LoVo (cell line): ENCODE measurements at regions not wholly inside any gene's neighbourhood (a gene's known extent, or its start where the extent isn't known, plus 50 kb on each side); places are given as distances from the start of the nearest gene placed in this dataset.

Experiments
- DNase-seq: peaks from one replicate; pipeline ENCODE4 v3.0.0-alpha.2; 2016; ENCODE audit warnings: low spot score

DNA sequence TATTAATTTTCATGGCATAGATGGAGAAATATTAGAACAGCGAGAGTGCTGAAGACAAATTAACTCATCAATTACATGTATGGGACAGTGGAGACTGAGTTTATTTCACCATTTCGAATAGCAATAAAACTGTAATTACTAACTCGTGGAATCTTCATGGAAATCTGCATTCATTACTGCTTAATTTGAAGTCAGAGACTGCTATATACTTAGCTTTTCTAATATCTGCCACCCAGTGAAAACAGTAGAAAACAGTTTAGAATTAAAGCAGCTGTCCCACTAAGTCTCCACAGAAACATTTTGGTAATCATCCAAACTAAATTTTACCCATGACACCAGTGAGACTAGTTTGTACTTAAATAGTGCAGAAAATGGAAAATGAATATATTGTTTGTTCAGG lies 56.8 kb downstream of the IZUMO3 start:
- DNase-seq: no peak

DNA sequence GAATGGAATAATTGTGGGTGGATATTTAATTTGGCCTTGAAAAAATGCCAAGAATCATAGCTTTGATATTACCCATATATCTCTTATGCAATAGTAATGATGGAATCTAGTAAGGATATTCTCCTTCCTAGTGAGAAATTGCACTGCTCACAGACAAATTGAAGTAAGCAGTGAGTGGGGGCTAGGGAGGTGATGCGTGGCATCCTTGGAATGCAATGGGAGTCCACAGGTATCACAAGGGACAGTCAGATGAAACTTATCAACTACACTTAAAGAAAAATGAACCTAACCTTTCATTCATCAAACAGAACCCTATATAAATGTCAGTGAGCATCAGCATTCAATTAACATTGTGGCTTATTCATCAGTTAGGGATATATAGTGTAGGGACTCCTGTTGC lies 57.8 kb downstream of the IZUMO3 start:
- no peak for DNase-seq

DNA sequence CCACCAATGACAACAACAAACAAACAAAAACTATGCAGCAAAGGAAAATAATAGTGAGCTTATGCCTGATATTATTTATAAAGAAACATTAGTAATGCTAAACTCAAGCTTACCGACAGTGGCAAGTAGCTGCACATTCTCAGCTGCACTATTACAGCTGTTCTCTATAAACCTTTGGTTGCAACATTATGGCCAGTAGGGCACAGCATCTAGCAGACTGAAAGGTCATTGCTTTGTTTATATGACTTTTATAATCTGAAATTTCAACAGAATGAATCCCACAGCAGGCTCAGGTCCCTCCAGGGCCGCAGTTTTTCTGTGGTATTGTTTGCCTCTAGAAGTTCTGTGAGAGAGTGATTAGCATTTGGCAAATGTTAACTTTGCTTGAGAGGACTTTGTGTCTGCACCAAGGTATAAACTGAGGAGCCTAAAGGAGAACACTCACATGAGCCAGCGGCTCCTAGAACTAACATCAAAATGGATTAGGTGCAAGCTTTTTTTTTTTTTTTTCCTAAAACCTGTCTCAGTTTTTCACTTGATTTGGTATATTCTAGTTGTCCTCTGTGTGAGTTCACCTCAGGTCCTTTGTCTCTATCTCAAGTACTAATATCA lies 58.3 kb downstream of the IZUMO3 start:
- no peak for DNase-seq

DNA sequence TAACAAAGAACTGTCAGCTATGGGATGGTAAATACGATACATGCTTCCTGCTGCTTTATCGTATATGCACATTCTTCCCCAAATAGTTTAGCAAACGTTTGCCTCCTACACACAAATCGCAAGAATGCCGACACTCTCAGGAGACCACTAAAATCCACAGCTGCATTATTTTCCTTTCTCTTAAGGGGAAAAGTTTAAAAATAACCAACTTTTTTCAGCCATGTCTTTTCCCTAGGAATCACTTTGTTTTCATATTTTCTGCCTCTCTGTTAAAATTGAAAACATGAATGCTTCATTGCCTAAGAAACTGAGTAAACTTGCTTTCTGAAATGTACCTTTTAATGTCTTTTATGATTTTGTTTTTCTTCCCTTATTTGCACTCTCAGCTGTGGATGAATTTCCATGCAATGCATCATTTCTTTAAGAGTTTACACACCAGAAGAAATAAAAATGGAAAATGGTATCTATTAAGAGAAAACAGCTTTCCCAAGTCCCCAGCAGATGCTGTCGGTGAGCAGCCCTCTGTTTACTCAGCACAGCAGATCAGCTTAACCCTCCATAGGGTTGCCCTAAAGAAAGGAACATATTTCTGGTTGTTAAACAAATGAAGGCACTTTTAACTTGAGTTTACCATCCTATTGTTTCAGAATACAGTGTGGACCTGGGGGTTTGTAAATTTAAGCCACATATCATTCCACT lies 66.2 kb downstream of the IZUMO3 start:
- DNase-seq: no peak

DNA sequence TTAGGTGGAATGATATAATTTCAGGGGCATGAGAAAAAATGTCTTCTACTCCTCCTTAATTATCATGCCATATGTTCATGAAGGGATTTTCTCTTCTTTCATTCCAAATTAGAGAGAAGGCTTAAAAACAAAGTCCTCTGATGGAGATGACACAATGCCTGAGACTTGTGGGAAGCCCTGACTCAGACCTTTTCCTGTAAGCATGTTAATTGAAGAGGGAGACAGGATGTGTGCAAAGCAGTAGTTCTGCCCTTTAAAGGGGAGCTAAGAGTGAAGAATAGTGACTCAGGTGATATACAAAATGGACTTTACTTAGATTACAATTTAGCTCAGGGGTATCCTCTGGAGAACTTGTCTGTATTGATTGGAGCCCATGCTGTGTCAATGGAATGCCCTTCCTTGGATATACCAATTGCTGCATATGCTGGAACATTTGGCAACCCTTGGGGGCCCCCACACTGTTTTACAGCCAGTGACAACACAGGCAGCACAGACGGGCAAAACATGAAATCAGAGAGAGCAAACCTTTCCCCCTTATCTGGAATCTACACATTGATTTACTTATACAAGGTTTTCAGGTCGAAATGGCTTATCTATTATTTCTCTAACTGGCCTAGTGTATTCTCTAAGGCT lies 81.3 kb downstream of the IZUMO3 start:
- no peak for DNase-seq

DNA sequence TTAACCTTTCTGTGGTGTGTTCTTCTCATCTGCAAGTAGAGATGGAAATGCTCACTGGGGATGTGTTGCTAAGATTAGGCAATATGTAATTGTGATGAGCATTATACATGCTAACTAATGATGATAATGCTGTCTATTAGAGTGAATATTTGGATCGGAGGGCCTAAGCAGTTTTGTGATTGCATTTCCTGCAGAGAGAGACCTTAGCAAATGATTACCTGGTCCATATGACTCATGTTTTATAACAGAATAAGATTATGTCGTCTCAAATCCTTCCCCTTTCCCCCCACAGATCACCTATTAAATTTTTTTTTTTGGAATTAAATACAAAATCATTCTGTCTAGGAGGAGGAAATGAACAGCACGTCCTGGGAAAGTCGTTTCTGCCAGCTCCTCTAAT lies 82.7 kb downstream of the IZUMO3 start:
- no peak for DNase-seq

DNA sequence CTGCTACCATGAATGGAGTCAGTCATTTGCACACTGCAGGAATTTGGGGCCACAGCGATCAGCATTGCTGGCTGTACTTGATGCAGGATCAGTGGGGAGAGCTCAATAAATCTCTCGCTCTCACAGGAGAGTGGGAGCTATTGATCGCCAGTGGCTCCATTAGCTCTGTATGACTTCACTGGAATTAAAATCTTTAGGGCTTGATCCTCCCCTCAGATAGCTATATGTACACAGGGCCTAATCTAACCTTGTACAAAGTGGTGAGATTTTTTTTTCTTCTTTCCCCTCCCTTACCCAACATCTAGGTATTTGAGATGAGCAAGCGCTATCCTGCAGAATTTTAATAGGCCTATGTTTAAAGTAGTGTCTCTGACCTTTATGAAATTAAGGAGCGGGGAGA lies 84.9 kb downstream of the IZUMO3 start:
- DNase-seq: no peak

DNA sequence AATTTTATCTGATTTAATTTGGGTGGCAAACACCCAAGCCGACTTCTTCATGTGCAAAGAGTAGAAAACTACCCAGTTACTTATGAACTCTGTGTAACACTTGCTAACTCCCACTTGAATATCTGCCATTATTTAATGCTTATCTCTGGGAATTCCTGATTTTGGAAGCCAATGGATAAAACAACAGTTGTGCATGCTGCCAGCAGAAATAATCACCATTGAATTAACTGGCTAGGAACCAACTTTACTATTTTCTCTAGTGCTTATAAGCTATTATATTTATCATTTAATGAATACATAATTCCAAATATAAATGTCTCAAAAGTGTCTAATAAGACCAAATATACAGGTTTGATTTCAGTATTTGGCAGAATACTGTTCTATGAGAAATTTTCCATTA lies 85.7 kb downstream of the IZUMO3 start:
- no peak for DNase-seq

DNA sequence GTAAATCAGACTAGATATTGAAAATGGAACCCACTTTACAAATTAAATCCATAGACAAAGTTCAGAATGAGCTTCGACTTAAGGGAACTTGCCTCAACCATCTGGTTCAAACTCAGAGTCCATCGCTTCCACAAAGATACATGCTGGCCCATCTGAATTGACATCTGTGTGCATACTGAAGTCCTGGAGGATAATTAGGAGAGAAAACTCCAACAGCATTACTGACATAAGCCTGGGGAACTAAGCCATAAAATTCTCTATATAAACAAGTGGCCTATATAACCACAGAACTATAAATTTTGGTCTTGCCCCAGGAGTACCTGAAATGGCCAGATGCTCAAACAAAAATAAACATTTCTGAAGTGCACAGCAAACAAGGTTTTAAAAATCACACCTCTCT lies 94.4 kb downstream of the IZUMO3 start:
- no peak for DNase-seq

DNA sequence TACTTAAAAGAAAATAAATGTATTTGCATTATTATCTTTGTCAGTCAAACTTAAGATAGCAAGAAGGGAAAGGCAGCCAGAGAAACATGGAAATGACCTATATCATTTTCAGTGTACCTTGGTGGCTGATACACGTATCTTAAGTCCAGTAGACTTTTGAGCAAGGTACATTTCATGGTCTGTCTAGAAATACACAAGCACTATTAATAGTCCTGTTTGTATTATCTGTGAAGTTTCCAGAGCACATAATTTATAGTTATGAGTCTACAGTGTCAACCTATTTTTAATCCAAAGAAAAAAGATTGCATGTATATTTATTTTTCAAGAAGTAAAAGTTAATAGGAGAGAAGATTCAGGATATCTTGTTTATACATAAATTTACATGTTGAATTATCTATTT lies 95.7 kb downstream of the IZUMO3 start:
- DNase-seq: no peak

DNA sequence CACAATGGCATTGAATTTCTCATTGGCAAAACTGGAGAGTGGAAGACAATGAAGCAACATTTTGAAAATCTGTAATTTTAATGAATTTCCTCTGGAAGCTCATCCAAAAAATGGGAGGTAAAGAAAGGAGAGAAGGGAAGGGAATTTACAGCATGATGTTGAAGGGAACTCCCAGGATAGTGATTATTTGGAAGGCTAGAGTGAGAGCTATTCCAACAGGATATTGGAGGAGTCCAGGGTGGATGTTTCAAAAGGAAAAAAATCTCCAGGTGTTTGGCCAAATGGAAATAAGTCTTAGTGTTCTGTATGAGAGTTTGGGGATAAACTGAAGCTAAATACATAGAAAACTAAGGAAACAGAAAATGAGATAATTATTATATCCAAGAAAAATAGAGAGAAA lies 106.2 kb downstream of the IZUMO3 start:
- DNase-seq: no peak

DNA sequence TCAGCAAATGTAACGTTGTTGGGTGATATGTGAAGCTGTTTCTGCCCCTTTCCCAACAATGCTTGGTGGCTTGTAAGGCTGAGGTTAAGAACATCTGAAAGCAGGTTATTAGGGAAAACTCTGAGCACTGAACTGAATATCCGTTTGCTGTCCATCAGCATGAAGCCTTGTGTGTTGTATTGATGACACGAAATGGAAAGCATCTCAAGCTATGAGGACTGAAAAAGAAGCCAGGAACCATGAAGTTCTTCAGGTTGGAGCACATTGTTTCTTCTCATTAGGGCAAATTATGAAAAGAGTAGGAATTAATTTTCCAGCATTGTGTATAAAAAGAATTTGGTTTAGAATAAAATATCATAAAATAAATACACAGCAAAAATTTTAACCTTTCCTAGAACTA lies 106.8 kb downstream of the IZUMO3 start:
- no peak for DNase-seq

DNA sequence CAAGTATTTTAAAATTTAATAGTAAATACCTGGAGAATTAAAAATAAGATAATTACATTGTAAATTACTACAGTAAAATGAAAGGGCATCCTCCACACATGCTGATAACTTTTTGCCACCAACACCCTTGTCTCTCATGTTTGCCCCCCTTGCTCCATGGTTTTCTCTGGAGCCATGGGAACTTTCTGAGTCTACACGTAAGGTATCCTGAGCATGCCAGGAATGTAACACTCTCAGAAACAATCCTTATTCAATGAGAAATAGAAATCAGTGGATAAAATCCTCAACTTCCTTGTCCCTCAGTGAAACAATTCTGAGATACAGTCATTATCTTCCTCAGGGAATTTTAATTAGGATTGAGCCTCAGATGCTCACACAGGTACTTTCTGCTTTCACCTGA lies 108.9 kb downstream of the IZUMO3 start:
- no peak for DNase-seq

DNA sequence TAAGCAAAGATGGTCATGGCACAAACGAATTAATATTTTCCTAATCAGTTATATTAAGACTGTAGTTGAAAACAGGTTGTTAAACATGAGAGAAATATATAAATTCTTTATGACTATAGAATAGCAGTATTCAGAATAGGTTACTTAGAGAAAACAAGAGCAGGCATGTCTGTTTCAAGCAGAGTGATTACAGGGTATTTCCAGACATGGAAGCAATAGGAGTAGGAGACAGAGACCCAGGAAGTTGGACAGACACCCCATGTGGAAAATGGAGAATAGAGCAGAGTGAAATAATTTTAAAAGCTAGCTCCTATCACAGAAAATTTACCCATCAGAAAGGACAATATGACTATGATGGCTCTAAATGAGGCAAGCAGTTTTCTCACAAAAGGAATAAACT lies 111.5 kb downstream of the IZUMO3 start:
- no peak for DNase-seq

DNA sequence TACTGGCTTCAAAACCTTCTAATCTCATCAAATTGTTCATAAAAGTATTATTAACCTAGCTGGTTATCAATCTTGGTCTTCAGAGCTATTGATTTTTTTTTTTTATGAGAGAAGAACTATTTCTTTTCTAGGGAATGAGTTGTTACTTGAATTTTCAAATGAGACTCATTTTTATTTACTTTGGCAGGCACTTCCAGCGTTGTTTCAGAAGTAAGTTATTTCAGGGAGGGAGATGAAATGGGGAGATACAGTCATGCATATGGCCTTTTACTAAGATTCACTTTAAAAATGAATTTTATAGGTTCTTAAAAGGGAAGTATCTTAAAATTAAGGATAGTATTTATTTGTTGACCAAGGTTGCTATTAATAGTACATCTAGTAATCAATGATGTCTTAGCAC lies 129.6 kb downstream of the IZUMO3 start:
- DNase-seq: no peak

DNA sequence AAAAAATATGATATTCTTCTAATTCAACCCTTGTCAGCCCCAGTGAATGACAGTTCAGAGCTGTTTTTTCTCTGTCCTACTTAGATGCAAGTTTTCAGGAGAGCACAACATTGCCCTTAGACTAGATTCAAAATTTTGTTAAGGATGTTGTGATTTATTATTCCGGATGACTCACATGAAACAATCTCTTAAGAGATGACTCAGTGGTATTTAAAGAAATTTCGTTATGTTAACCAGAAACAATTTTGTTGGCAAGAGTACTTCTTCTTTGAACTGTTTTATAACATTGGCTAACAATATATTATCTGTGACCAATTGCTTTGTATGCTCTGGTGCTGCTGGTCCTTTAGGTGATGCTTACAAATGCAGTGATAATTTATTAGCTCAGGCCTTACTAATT lies 132.0 kb downstream of the IZUMO3 start:
- no peak for DNase-seq

DNA sequence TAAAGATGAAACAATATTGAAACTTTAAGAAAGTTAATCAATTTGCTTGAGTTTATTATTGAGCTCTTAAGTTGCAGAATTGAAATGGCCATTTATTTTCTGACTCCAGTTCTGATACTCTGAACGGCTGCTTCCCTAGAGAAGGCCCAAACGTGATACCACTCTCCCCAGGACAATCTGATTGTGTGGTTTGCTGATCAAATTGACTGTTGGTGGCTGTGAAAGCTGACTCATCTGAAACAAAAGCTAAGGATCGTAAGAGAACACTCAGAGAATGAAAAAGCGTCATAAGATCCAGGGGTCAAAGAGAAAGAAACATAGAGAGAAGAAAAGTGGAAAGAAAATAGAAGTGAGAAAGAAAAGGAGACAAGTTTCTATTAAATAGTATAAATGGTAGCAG lies 147.2 kb downstream of the IZUMO3 start:
- no peak for DNase-seq

DNA sequence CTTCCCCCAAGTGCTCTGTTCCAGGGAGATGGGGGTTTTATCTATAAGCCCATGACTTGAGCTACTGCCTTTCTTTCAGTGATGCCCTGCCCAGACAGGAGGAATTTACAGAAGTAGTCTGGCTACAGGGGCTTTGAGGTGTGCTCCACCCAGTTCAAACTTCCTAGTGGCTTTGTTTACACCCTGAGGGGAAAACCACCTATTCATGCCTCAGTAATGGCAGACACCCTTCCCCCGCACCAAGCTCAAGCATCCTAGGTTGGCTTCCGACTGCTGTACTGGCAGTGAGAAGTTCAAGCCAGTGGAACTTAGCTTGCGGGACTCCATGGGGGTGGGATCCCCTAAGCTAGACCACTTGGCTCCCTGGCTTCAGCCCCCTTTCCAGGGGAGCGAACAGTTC lies 154.6 kb downstream of the IZUMO3 start:
- no peak for DNase-seq

DNA sequence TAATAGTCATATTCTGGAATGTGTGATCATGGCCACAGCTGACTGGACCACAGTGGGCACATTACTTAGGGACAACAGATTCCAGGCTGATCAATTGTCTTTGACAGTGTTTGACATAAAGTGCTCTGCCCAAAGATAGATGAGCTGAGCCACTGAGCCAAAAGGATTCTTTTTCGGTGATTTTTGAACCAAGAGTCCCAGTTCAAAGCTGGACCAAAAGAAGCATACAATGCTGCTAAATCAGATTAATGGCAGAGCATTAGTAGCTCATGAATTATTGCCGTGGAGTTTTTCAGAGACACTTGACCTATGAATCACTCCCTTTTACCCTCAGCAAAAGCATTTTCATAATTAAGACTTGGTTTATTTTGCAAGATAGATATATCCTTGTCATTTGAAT lies 160.6 kb downstream of the IZUMO3 start:
- no peak for DNase-seq

DNA sequence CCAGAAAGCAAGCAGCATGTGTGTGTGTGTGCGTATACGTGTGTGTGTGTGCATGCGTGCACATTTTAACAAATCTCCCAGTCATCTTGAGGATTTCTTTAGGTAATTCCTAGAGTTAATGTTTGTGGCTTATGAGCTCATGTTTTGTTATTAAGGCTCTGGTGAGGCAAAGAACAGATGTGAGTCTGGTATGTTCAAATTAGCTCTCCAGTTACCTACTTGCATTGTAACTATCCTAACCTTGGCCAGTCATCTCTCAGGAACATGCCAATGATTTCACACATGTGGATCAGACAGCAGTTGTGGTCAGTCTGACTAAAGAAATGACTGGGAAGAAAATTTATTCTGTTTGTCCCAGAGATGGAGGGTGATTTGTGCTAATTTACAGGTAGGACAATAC lies 163.1 kb downstream of the IZUMO3 start:
- DNase-seq: no peak

DNA sequence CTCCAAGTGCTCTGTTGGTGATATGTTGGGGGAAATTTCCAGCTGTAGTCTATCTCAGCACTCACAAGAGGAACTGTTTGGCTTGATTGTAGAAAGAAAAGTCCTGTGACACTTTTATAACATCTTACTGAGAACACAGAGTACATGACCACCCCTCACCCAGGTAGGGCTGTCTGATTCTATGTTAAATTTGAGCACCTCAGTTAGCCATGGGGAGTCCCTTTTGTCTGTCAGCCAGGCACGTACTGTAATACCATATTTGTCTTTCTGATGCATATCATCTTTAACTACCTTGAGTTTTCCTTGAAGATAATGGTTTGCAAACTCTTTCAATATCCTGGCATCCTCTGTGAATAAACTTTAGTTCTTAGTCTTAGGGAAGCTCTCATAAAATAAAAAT lies 164.5 kb downstream of the IZUMO3 start:
- DNase-seq: no peak

DNA sequence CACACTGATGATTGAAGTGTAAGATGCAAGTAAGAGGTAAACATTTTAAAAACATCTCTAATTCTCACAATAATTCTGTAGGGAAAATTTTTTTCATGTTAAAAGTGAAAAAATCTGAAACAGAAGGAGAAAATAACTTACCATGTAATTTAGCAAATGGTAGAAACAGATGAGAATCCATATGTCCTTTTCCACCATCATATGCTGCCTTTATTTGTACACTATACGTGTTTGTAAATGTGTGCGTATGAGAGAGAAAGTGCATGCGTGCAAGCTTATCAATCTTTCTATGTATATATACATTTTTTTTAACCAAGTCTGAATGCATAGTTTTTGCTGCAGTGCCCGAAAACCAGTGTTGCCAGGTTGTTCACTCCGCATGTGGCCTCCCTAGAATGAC lies 186.7 kb downstream of the IZUMO3 start:
- DNase-seq: no peak

DNA sequence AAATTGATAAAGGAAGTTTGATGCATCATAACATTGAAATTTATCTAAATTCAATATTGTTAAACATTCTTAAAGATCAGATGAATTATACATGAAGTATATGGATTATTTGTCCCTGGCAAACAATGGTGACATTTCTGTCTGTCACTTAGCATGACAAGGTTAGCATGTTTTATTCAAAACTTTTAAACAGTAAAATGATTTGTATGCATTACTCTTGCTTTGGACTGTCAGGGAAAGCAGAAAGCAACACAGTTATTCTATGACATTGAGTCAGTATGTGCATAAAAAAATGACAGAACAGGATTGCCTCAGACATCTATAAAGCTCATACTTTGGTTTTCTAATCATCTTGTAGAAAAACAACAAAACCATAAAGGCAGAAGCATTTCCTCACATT lies 193.7 kb downstream of the IZUMO3 start:
- DNase-seq: no peak

DNA sequence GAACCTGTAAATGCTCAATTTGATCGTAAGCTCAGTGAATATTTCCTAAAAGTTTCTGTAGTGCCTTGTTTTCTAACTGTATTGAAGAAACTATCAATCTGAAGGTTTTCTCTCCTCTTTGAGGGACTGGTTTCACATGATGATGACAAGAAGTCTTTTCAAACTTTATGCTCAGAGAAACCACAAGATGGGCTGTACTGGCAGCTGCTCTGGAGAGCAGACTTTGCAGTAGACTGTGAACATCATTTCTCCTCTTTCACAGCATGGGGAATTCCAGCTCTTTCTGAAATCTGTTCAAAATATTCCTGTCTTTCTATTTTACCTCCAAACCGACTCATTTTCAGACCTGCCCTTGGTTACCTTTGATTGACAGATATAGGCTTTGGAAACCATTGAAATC lies 194.4 kb downstream of the IZUMO3 start:
- DNase-seq: no peak
